Activated CD4-positive, alpha-beta memory T cell treated with anti-CD3 and anti-CD28 coated beads, Interleukin-2, amount 10 ng/mL, durations not matched to agents 7 days and 5 days (primary cell): ENCODE measurements at regions not wholly inside any gene's neighbourhood (a gene's known extent, or its start where the extent isn't known, plus 50 kb on each side); places are given as distances from the start of the nearest gene placed in this dataset.

Experiments
- CTCF ChIA-PET: fragments of 350-600 bp; sonication (Branson Sonifier 250); formaldehyde crosslinking; loops from one replicate; lab custom pipeline; 2021; ENCODE audit warnings: antibody characterized with exemption, inconsistent platforms; lab: Charles Lee
- POLR2A ChIA-PET: fragments of 350-600 bp; sonication (Branson Sonifier 250); formaldehyde crosslinking; loops from one replicate; lab custom pipeline; 2021; ENCODE audit warnings: antibody characterized with exemption; lab: Charles Lee
- DNase-seq: peaks from one replicate; pipeline ENCODE4 v3.0.0-alpha.2; 2020
- H3K27ac Mint-ChIP-seq: one replicate; pipeline ENCODE4 v1.8.0; 2021; ENCODE audit warnings: mild to moderate bottlenecking, mixed read lengths
- H3K27me3 Mint-ChIP-seq: one replicate; pipeline ENCODE4 v1.8.0; 2021; ENCODE audit warnings: mixed read lengths
- H3K36me3 Mint-ChIP-seq: one replicate; pipeline ENCODE4 v1.8.0; 2021; ENCODE audit warnings: low read depth, mixed read lengths
- H3K4me1 Mint-ChIP-seq: one replicate; pipeline ENCODE4 v1.8.0; 2021; ENCODE audit warnings: mixed read lengths
- H3K4me3 Mint-ChIP-seq: one replicate; pipeline ENCODE4 v1.8.0; 2021; ENCODE audit warnings: mild to moderate bottlenecking, mixed read lengths
- H3K9me3 Mint-ChIP-seq: one replicate; pipeline ENCODE4 v1.8.0; 2021; ENCODE audit warnings: mixed read lengths

DNA sequence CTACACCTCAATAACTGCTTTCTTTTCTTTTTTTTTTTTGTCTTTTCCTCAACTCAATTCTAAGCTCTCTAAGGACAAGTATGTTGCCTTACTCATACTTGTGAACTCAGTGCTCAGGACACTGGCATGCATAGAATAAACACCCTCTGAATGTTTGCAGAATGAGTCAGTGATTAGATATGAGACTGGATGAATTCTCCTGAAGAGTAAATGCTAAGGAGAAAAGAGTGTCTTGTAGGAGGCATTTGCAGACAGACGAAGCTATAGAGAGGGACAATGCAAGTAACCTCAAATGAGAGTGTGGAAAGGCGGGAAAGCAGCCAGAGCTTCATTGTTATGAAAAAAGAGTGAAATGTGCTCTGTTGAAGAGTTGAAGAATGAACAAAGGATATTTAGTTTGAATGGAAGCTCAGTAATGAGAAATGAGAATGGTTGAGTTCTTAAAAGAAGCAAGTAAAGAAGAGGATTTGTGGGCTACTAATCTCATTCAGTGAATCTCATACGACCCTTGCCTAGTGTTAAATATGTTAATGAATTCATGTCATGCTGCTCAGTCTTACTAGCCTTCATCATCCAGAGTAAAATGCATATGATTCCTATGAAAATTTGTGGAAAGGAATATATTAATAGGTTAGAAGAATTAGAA is 166.1 kb upstream of the DPYD start:
- Mint-ChIP-seq H3K4me3 (no peak overlapping the region), H3K4me1 (no peaks in the 10 kb centered on the region), H3K27ac (no peak overlapping the region), H3K36me3 (no peaks in the 10 kb centered on the region), H3K27me3 (no peaks in the 10 kb centered on the region), H3K9me3 (no peaks in the 10 kb centered on the region)
- ChIA-PET CTCF (no interaction called here), POLR2A (no interaction called here)
- DNase-seq = no peak

GRCh38 chr1:98086156-98086555 is 165.3 kb upstream of the DPYD start:
- Mint-ChIP-seq H3K27ac (no peak overlapping the region), H3K9me3 (no peaks in the 10 kb centered on the region), H3K4me1 (no peaks in the 10 kb centered on the region), H3K27me3 (no peaks in the 10 kb centered on the region), H3K36me3 (no peaks in the 10 kb centered on the region), H3K4me3 (no peak overlapping the region)
- ChIA-PET POLR2A (no interaction called here), CTCF (no interaction called here)
- no peak for DNase-seq

DNA sequence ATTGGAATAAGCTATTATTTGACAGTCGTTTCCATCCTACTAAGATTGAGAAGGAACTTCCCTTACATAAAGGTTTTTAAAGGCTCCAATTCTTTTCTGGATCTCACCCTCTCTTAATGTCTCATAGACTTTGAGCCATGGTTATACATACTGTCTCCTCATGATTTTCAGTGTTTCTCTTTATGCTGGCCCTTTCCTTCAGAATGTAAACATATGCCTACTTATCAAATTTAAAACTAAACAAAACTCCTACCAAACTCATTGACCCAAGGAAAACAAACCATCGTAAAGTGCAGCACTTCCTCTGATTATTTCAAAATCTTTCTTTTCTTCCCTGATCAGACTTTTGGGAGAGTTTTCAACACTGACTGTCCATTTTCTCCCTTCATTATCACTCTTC is 163.4 kb upstream of the DPYD start:
- ChIA-PET CTCF (no interaction called here), POLR2A (no interaction called here)
- Mint-ChIP-seq H3K4me3 (no peak overlapping the region), H3K9me3 (no peaks in the 10 kb centered on the region), H3K27me3 (no peaks in the 10 kb centered on the region), H3K4me1 (no peaks in the 10 kb centered on the region), H3K27ac (no peak overlapping the region), H3K36me3 (no peaks in the 10 kb centered on the region)
- DNase-seq = no peak

DNA sequence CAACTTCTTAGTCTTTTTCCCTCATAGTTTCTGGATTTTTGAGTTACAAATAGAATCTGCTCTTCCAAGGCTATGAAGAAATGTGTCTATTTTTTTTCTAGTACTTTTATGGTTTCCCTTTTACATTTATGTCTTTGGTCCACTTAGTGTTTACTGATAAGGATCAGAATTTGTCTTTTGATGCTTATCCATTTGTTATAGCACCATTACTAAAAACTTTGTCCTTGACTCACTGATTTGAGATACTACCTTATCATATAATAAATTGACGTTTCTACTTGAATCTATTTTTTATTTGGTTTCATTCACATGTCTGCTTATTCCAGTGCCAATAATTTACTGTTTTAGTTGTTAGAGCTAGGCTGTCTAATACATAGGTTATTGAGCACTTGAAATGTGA is 161.1 kb upstream of the DPYD start:
- Mint-ChIP-seq H3K4me1 (no peaks in the 10 kb centered on the region), H3K27ac (no peak overlapping the region), H3K36me3 (no peaks in the 10 kb centered on the region), H3K4me3 (no peak overlapping the region), H3K9me3 (no peaks in the 10 kb centered on the region), H3K27me3 (no peaks in the 10 kb centered on the region)
- POLR2A ChIA-PET = no interaction called here
- DNase-seq = no peak
- CTCF ChIA-PET = no interaction called here

- H3K4me3 Mint-ChIP-seq = no peak overlapping the region
- H3K36me3 Mint-ChIP-seq = no peaks in the 10 kb centered on the region
- no peaks in the 10 kb centered on the region for H3K9me3 Mint-ChIP-seq
- H3K27me3 Mint-ChIP-seq = no peaks in the 10 kb centered on the region
- no peak overlapping the region for H3K27ac Mint-ChIP-seq
- POLR2A ChIA-PET = no interaction called here
- CTCF ChIA-PET = no interaction called here
- DNase-seq = no peak
- no peaks in the 10 kb centered on the region for H3K4me1 Mint-ChIP-seq
Measured at GRCh38 chr1:98078596-98078995, 157.8 kb upstream of the DPYD start.

DNA sequence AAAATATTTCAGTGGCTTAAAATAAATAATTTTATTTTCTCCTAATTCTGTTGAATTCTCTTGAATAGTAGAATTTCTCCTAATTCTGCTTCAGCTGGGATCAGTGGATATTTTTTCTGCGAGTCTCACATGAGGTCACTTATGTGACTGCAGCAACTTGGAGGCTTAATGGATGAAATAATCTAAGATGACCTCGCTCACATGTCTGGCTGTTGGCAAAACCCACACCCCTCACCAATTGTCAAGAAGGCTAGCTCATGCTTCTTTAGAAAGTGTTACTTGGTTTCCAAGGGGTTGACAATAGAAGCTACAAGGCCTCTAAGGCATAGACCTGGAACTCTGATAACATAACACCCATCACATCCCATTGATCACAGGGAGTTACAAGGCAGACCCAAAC is 156.9 kb upstream of the DPYD start:
- ChIA-PET CTCF (no interaction called here), POLR2A (no interaction called here)
- no peaks in the 10 kb centered on the region for H3K9me3 Mint-ChIP-seq
- no peak for DNase-seq
- no peaks in the 10 kb centered on the region for H3K27me3 Mint-ChIP-seq
- H3K4me3 Mint-ChIP-seq = no peak overlapping the region
- H3K36me3 Mint-ChIP-seq = no peaks in the 10 kb centered on the region
- H3K27ac Mint-ChIP-seq = no peak overlapping the region
- H3K4me1 Mint-ChIP-seq = no peaks in the 10 kb centered on the region

DNA sequence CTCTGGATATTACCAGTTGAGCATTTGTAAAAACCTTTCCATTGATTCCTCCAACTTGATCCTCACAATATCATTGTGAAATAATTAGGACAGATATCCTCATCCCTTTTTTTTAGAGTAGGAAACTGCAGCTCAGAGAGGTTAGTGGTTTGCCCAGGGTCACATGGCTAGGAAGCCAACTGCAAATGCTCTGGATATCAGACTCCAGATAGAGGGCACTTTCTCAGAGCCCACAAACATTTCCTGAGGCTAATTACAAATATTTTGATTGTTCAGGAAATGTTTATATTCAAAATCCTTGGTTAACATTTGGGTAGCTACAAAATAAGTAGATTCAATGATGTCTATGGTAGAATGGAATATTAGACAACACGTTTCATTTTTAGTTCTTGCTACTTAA is 154.8 kb upstream of the DPYD start:
- Mint-ChIP-seq H3K27ac (no peak overlapping the region), H3K36me3 (no peaks in the 10 kb centered on the region), H3K4me1 (no peaks in the 10 kb centered on the region), H3K4me3 (no peak overlapping the region), H3K27me3 (peaks cover 5% of the 10 kb centered on the region), H3K9me3 (no peaks in the 10 kb centered on the region)
- ChIA-PET POLR2A (no interaction called here), CTCF (no interaction called here)
- no peak for DNase-seq

DNA sequence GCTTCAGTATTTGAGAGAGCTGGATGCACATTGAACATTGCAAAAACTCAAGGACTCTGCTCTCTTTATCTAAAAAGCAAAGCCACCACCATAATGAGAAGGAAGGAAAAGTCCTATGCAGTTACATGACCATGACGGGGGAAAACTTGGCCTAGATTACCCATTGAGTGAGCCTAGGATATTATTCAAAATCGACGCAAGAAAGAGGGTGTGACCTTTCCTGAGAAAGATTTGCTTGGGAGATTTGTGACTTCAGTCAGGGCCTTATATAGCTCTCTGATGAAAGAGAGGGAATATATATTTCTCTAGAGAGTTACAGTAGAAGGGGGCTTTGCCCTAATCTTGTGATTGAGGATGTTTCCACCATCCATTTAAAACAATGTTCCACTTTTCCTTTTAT is 153.0 kb upstream of the DPYD start:
- H3K27me3 Mint-ChIP-seq = peaks cover 5% of the 10 kb centered on the region
- ChIA-PET POLR2A (no interaction called here), CTCF (interaction anchor here (1.2 kb wide), 1 partner anchor 20 kb away, joined by 3 read pairs; no protein-coding TSS in a partner anchor)
- H3K4me3 Mint-ChIP-seq = no peak overlapping the region
- DNase-seq = no peak
- H3K4me1 Mint-ChIP-seq = no peaks in the 10 kb centered on the region
- H3K9me3 Mint-ChIP-seq = no peaks in the 10 kb centered on the region
- no peak overlapping the region for H3K27ac Mint-ChIP-seq
- no peaks in the 10 kb centered on the region for H3K36me3 Mint-ChIP-seq

DNA sequence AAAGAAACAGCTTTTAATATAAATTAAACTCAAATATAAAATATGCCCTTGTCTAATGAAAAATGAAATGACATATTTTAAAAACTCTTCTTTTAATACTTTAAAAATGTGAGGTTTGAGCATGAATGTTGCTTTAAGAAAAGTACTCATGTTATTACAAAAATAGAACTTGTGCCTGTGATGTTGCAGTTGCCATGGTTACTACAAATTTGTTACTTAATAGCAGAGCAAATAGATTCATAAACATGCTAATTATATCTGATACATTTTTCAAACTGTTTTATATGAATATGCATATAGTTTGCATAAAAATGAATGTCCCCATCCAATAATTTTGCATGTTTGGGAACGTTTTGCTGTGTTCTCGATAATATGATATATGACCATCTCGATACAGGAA is 152.3 kb upstream of the DPYD start:
- Mint-ChIP-seq H3K4me1 (no peaks in the 10 kb centered on the region), H3K4me3 (no peak overlapping the region), H3K27ac (no peak overlapping the region), H3K9me3 (no peaks in the 10 kb centered on the region), H3K27me3 (peaks cover 7% of the 10 kb centered on the region), H3K36me3 (no peaks in the 10 kb centered on the region)
- no peak for DNase-seq
- ChIA-PET CTCF (no interaction called here), POLR2A (no interaction called here)

DNA sequence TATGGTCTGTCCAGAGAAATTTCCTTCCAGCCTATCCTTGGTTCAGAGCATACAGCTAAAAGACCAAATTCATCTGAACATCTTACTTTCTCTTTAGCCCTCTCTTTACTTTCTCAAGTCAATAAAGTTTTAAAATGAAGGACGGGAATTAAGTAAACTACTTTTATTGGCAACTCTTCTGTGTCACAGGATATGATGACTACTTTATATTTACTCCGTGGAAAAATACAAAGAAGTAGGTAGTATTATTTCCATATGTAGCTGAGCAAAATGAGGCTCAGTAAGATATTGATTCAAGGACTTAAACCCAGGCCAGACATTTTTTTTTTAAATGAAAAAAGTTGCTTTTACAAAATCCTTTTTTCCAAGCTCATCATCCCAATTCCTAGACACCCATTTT is 151.2 kb upstream of the DPYD start:
- Mint-ChIP-seq H3K27me3 (peaks cover 8% of the 10 kb centered on the region), H3K36me3 (no peaks in the 10 kb centered on the region), H3K4me3 (no peak overlapping the region), H3K9me3 (no peaks in the 10 kb centered on the region), H3K27ac (no peak overlapping the region), H3K4me1 (no peaks in the 10 kb centered on the region)
- ChIA-PET CTCF (no interaction called here), POLR2A (no interaction called here)
- DNase-seq = no peak

GRCh38 chr1:98068016-98068415 is 147.2 kb upstream of the DPYD start:
- H3K4me1 Mint-ChIP-seq = no peaks in the 10 kb centered on the region
- H3K36me3 Mint-ChIP-seq = no peaks in the 10 kb centered on the region
- DNase-seq = no peak
- peaks cover 12% of the 10 kb centered on the region for H3K27me3 Mint-ChIP-seq
- H3K9me3 Mint-ChIP-seq = no peaks in the 10 kb centered on the region
- CTCF ChIA-PET = no interaction called here
- POLR2A ChIA-PET = no interaction called here
- no peak overlapping the region for H3K4me3 Mint-ChIP-seq
- H3K27ac Mint-ChIP-seq = no peak overlapping the region

DNA sequence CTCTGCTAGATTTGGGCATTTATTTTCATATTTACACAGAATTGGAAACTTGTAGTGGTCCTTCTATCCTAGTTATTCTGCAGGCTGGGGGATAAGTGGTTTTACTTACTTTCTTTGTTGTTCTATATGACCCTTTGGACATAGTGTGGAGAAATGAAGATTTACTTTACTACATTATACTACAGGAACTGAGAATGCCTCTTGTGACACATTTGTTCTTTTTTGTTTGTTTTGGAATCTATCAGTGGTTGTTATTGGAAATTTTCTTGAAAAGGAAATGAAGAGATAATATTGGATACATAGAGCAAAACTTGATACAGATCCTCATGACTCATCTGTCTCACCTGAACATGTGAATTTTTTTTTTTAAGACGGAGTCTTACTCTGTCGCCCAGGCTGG is 146.1 kb upstream of the DPYD start:
- H3K36me3 Mint-ChIP-seq = no peaks in the 10 kb centered on the region

GRCh38 chr1:98059620-98060019 is 138.8 kb upstream of the DPYD start:
- ChIA-PET POLR2A (no interaction called here), CTCF (interaction anchor here (1.1 to 1.5 kb wide), 2 partner anchors 10 to 408 kb away, joined by 3 to 5 read pairs; no protein-coding TSS in a partner anchor)
- Mint-ChIP-seq H3K9me3 (no peaks in the 10 kb centered on the region), H3K4me3 (no peak overlapping the region), H3K4me1 (no peaks in the 10 kb centered on the region), H3K27ac (no peak overlapping the region), H3K36me3 (no peaks in the 10 kb centered on the region), H3K27me3 (peaks cover 46% of the 10 kb centered on the region)
- DNase-seq = no peak

More for the DNA sequence above, 146.1 kb upstream of the DPYD start:
- Mint-ChIP-seq H3K4me3 (no peak overlapping the region), H3K27ac (no peak overlapping the region), H3K9me3 (no peaks in the 10 kb centered on the region), H3K27me3 (peaks cover 10% of the 10 kb centered on the region), H3K4me1 (no peaks in the 10 kb centered on the region)
- no peak for DNase-seq
- ChIA-PET CTCF (no interaction called here), POLR2A (no interaction called here)

GRCh38 chr1:98058676-98059075 is 137.8 kb upstream of the DPYD start:
- Mint-ChIP-seq H3K9me3 (no peaks in the 10 kb centered on the region), H3K27me3 (peaks cover 49% of the 10 kb centered on the region), H3K4me3 (no peak overlapping the region), H3K27ac (no peak overlapping the region), H3K36me3 (no peaks in the 10 kb centered on the region), H3K4me1 (peaks cover 4% of the 10 kb centered on the region)
- CTCF ChIA-PET = no interaction called here
- POLR2A ChIA-PET = no interaction called here
- no peak for DNase-seq
